Mesodermal cell (in vitro differentiated cells): ENCODE measurements at regions not wholly inside any gene's neighbourhood (a gene's known extent, or its start where the extent isn't known, plus 50 kb on each side); places are given as distances from the start of the nearest gene placed in this dataset.

Experiments used
- H3K27ac ChIP-seq: 2 replicates; pipeline ENCODE4 v1.7.0; 2013; ENCODE audit warnings: mild to moderate bottlenecking, low read depth, low read length, moderate library complexity; ENCODE audit not compliant: severe bottlenecking
- H3K36me3 ChIP-seq: 2 replicates; pipeline ENCODE4 v1.7.1; 2013; ENCODE audit warnings: mild to moderate bottlenecking, low read length, moderate library complexity; ENCODE audit not compliant: control insufficient read depth, insufficient read depth
- H3K4me1 ChIP-seq: one replicate; pipeline ENCODE4 v1.7.1; 2013; ENCODE audit warnings: mild to moderate bottlenecking, low read length; ENCODE audit not compliant: insufficient read depth, control insufficient read depth, poor library complexity, severe bottlenecking
- H3K4me3 ChIP-seq: 2 replicates; pipeline ENCODE4 v1.7.0; 2013; ENCODE audit warnings: low read length, control low read depth, mild to moderate bottlenecking; ENCODE audit not compliant: insufficient read depth, poor library complexity, severe bottlenecking; ENCODE audit errors: extremely low read depth
- H3K9me3 ChIP-seq: 2 replicates; pipeline ENCODE4 v1.7.1; 2013; ENCODE audit warnings: mild to moderate bottlenecking, low read length, moderate library complexity; ENCODE audit not compliant: control insufficient read depth
- WGBS, 2 experiments: methylation state at CpG; one replicate each; pipeline ENCODE4 v1.1.5; 2013; ENCODE audit warnings: missing lambda C conversion rate in 2 of 2; ENCODE audit not compliant: insufficient coverage in 2 of 2; 5-methylcytosine and 5-hydroxymethylcytosine counted together

DNA sequence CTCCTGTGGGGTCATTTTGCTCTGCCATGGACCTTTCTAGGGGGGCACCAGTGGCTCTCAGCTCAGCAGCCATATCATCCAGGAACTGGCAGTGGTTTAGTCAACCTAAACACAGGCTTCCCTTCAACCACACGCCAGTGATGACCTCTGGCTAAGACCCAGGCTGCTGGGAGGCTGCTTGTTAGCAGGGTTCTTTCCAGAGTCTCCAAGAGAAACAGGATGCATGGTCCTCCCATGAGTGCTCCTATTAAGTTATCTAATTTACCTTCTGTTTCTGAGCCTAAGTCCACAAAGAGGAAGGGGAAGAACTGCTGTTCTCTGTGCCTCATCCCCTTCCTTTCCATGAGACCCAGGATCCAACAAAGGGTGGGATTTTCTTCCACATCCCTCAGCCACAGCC is 137.3 kb upstream of the PLXNA2 start:
- Histone ChIP-seq H3K36me3 (no peaks in the 10 kb centered on the region), H3K4me1 (no peaks in the 10 kb centered on the region), H3K9me3 (no peaks in the 10 kb centered on the region), H3K4me3 (no peak overlapping the region), H3K27ac (no peak overlapping the region)
- 88 to 100% methylated on average over 1 of the region's 1 CpG for WGBS, 2 experiments

GRCh38 chr1:208387908-208388811 is 144.0 kb upstream of the PLXNA2 start:
- Histone ChIP-seq H3K4me3 (no peak overlapping the region), H3K27ac (no peak overlapping the region), H3K9me3 (no peaks in the 10 kb centered on the region), H3K36me3 (no peaks in the 10 kb centered on the region), H3K4me1 (no peaks in the 10 kb centered on the region)
- WGBS, 2 experiments: 85 to 92% methylated on average over 4 to 6 of the region's 9 CpGs

- Histone ChIP-seq H3K4me1 (no peaks in the 10 kb centered on the region), H3K4me3 (no peak overlapping the region), H3K9me3 (no peaks in the 10 kb centered on the region), H3K36me3 (no peaks in the 10 kb centered on the region), H3K27ac (no peak overlapping the region)
- 89 to 93% methylated on average over 3 of the region's 3 CpGs for WGBS, 2 experiments
These were observed 149.2 kb upstream of the PLXNA2 start for GRCh38 chr1:208393416-208393815.

GRCh38 chr1:208393826-208394225 is 149.6 kb upstream of the PLXNA2 start:
- H3K27ac ChIP-seq: no peak overlapping the region
- H3K4me3 ChIP-seq: no peak overlapping the region
- H3K4me1 ChIP-seq: no peaks in the 10 kb centered on the region
- H3K36me3 ChIP-seq: no peaks in the 10 kb centered on the region
- WGBS, 2 experiments: 100% methylated on average over 1 of the region's 1 CpG
- no peaks in the 10 kb centered on the region for H3K9me3 ChIP-seq

DNA sequence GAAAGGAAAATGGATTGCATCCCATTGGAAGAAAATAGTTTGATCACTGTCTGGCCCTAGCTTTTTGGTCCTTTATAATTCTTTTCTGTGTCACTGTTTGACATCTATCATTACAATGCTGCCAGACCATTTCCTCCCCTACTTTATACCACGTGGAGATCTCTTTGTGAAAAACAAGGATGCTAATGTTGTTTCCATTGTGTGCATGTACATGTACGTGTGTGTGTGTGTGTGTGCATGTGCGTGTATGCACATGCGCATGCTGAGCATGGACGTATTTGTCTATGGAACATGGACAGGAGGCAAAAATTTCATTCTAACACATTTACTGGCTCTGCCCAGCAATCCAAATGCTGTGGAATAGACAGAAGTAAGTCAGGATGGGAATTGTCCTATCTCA is 153.1 kb upstream of the PLXNA2 start:
- no peak overlapping the region for H3K27ac ChIP-seq
- WGBS, 2 experiments: 90 to 100% methylated on average over 1 to 3 of the region's 5 CpGs
- no peaks in the 10 kb centered on the region for H3K4me1 ChIP-seq
- no peaks in the 10 kb centered on the region for H3K9me3 ChIP-seq
- H3K4me3 ChIP-seq: no peak overlapping the region
- no peaks in the 10 kb centered on the region for H3K36me3 ChIP-seq

- no peak overlapping the region for H3K27ac ChIP-seq
- H3K9me3 ChIP-seq: no peaks in the 10 kb centered on the region
- 94% methylated on average over 2 of the region's 2 CpGs; no CpG with 5 or more reads in 1 of the 2 experiments for WGBS, 2 experiments
- H3K4me1 ChIP-seq: no peaks in the 10 kb centered on the region
- no peaks in the 10 kb centered on the region for H3K36me3 ChIP-seq
- H3K4me3 ChIP-seq: no peak overlapping the region
These were observed 160.8 kb upstream of the PLXNA2 start for GRCh38 chr1:208405014-208405413.

GRCh38 chr1:208409176-208409575 is 165.0 kb upstream of the PLXNA2 start:
- WGBS, 2 experiments: 80% methylated on average over 1 of the region's 3 CpGs; no CpG with 5 or more reads in 1 of the 2 experiments
- Histone ChIP-seq H3K9me3 (no peaks in the 10 kb centered on the region), H3K36me3 (no peaks in the 10 kb centered on the region), H3K27ac (no peak overlapping the region), H3K4me1 (no peaks in the 10 kb centered on the region), H3K4me3 (no peak overlapping the region)

GRCh38 chr1:208410409-208410808 is 166.2 kb upstream of the PLXNA2 start:
- Histone ChIP-seq H3K4me3 (no peak overlapping the region), H3K36me3 (no peaks in the 10 kb centered on the region), H3K4me1 (no peaks in the 10 kb centered on the region), H3K27ac (peak overlapping the region; percentile 41), H3K9me3 (no peaks in the 10 kb centered on the region)
- 54 to 94% methylated on average over 3 to 4 of the region's 5 CpGs for WGBS, 2 experiments

DNA sequence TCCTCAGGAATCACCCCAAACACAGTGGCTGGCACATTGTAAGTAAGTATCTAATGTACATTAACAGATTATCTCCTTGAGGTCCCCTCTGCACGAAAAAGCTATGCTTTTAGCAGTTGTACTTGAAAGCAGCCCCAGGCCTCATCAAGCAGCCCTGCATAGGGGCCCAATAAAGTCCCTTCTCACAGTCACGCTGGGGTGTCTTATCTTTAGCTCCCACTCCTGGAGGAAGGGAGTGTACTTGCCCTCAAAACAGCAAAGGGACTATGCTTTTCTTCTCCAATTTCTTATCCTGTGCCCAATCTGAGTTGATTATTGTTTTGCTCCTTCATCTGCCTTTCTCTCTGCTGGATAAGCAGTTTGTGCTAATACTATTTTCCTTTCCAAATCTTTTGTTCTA is 168.8 kb upstream of the PLXNA2 start:
- H3K9me3 ChIP-seq: no peaks in the 10 kb centered on the region
- H3K4me1 ChIP-seq: no peaks in the 10 kb centered on the region
- 85 to 100% methylated on average over 1 to 2 of the region's 2 CpGs for WGBS, 2 experiments
- no peak overlapping the region for H3K27ac ChIP-seq
- no peak overlapping the region for H3K4me3 ChIP-seq
- H3K36me3 ChIP-seq: no peaks in the 10 kb centered on the region

GRCh38 chr1:208418667-208419066 is 174.5 kb upstream of the PLXNA2 start:
- WGBS, 2 experiments: 88 to 100% methylated on average over 1 of the region's 1 CpG
- Histone ChIP-seq H3K27ac (no peak overlapping the region), H3K9me3 (no peaks in the 10 kb centered on the region), H3K36me3 (no peaks in the 10 kb centered on the region), H3K4me3 (no peak overlapping the region), H3K4me1 (no peaks in the 10 kb centered on the region)

- Histone ChIP-seq H3K4me3 (no peak overlapping the region), H3K4me1 (no peaks in the 10 kb centered on the region), H3K36me3 (no peaks in the 10 kb centered on the region), H3K27ac (no peak overlapping the region), H3K9me3 (no peaks in the 10 kb centered on the region)
- 92 to 100% methylated on average over 1 to 3 of the region's 5 CpGs for WGBS, 2 experiments
These were observed 175.7 kb upstream of the PLXNA2 start for GRCh38 chr1:208419746-208420420.
